DMS 273 (cell line): ENCODE measurements at regions not wholly inside any gene's neighbourhood (a gene's known extent, or its start where the extent isn't known, plus 50 kb on each side); places are given as distances from the start of the nearest gene placed in this dataset.
"Not testable (repeated sequence)": the region's sequence is repeated elsewhere in the genome, so short reads cannot be mapped to it uniquely, and the experiment has no call there.

ENCODE experiments used
- DNase-seq: peaks from one replicate; lab custom pipeline; 2025; ENCODE audit not compliant: unreplicated experiment; lab: John Stamatoyannopoulos, UW

GRCh38 chr14:101616202-101616601 is 54.9 kb downstream of the DIO3 start:
- DNase-seq = no peak

GRCh38 chr14:101619484-101619883 is 58.2 kb downstream of the DIO3 start:
- DNase-seq = no peak

GRCh38 chr14:101620031-101620788 is 58.9 kb downstream of the DIO3 start:
- DNase-seq = no peak

GRCh38 chr14:101620821-101621785 is 59.8 kb downstream of the DIO3 start:
- DNase-seq = no peak

GRCh38 chr14:101622251-101623076 is 61.2 kb downstream of the DIO3 start:
- DNase-seq = no peak

GRCh38 chr14:101623077-101623372 is 61.7 kb downstream of the DIO3 start:
- DNase-seq = no peak

GRCh38 chr14:101623685-101624444 is 62.6 kb downstream of the DIO3 start:
- DNase-seq = no peak

GRCh38 chr14:101624536-101624935 is 63.2 kb downstream of the DIO3 start:
- no peak for DNase-seq

GRCh38 chr14:101625336-101626097 is 64.2 kb downstream of the DIO3 start:
- DNase-seq = no peak

GRCh38 chr14:101626331-101626730 is 65.0 kb downstream of the DIO3 start:
- DNase-seq = no peak

- no peak for DNase-seq
These were observed 66.6 kb downstream of the DIO3 start for GRCh38 chr14:101627915-101628262.

GRCh38 chr14:101628471-101628966 is 67.2 kb downstream of the DIO3 start:
- DNase-seq = peak; percentile 91

GRCh38 chr14:101628975-101629374 is 67.7 kb downstream of the DIO3 start:
- DNase-seq = no peak

GRCh38 chr14:101630056-101630965 is 69.0 kb downstream of the DIO3 start:
- no peak for DNase-seq

GRCh38 chr14:101631199-101631598 is 69.9 kb downstream of the DIO3 start:
- DNase-seq = no peak

GRCh38 chr14:101631970-101632369 is 70.7 kb downstream of the DIO3 start:
- not testable (repeated sequence) for DNase-seq

GRCh38 chr14:101632520-101632919 is 71.2 kb downstream of the DIO3 start:
- DNase-seq = no peak

- DNase-seq = no peak
These were observed 72.0 kb downstream of the DIO3 start for GRCh38 chr14:101633276-101633675.
